Right atrium auricular region (tissue), 2 donors: ENCODE measurements at regions not wholly inside any gene's neighbourhood (a gene's known extent, or its start where the extent isn't known, plus 50 kb on each side); places are given as distances from the start of the nearest gene placed in this dataset.

Source experiments
- DNase-seq: peaks from one replicate; pipeline ENCODE4 v3.0.0-alpha.2; 2019; ENCODE audit warnings: low spot score
- H3K27ac ChIP-seq, 2 donors: fragments of 200-600 bp; sonication (generic); 1 replicate in 1 of 2; 2 replicates in 1 of 2; pipeline ENCODE4 v1.5.1; 2016 to 2019
- H3K27me3 ChIP-seq, 2 donors: fragments of 200-600 bp; sonication (generic); one replicate each; pipeline versions ENCODE4 v1.5.1 to v1.6.0; 2017 to 2019
- H3K36me3 ChIP-seq: fragments of 200-600 bp; sonication (generic); one replicate; pipeline ENCODE4 v1.5.1; 2016
- H3K4me1 ChIP-seq, 2 donors: fragments of 200-600 bp; sonication (generic); one replicate each; pipeline versions ENCODE4 v1.5.1 to v1.6.0; 2017 to 2019
- H3K4me3 ChIP-seq, 2 donors: fragments of 200-600 bp; sonication (generic); 1 replicate in 1 of 2; 2 replicates in 1 of 2; pipeline ENCODE4 v1.5.1; 2017 to 2019; ENCODE audit warnings: mild to moderate bottlenecking in 1 of 2, moderate library complexity in 1 of 2
- H3K9me3 ChIP-seq, 2 donors: fragments of 200-600 bp; sonication (generic); one replicate each; pipeline ENCODE4 v1.5.1; 2019
- TF ChIP-seq, protein P1 (sequence below), 2 donors: fragments of 200-600 bp; sonication (generic); IDR thresholded peaks; one replicate each; pipeline ENCODE4 v1.5.1; 2019; ENCODE audit warnings: antibody characterized with exemption in 2 of 2

GRCh38 chr11:20259506-20259905 is 99.2 kb upstream of the DBX1 start:
- no peak overlapping the region for H3K4me3 ChIP-seq
- TF ChIP-seq, protein P1, sequence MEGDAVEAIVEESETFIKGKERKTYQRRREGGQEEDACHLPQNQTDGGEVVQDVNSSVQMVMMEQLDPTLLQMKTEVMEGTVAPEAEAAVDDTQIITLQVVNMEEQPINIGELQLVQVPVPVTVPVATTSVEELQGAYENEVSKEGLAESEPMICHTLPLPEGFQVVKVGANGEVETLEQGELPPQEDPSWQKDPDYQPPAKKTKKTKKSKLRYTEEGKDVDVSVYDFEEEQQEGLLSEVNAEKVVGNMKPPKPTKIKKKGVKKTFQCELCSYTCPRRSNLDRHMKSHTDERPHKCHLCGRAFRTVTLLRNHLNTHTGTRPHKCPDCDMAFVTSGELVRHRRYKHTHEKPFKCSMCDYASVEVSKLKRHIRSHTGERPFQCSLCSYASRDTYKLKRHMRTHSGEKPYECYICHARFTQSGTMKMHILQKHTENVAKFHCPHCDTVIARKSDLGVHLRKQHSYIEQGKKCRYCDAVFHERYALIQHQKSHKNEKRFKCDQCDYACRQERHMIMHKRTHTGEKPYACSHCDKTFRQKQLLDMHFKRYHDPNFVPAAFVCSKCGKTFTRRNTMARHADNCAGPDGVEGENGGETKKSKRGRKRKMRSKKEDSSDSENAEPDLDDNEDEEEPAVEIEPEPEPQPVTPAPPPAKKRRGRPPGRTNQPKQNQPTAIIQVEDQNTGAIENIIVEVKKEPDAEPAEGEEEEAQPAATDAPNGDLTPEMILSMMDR (IDR thresholded peaks at IDR 0.05), result no peak

GRCh38 chr11:20258376-20258895 is 98.2 kb upstream of the DBX1 start:
- H3K4me3 ChIP-seq, result no peak overlapping the region
- H3K27me3 ChIP-seq, result peaks cover 0 to 6% of the 10 kb centered on the region in 2 donors
- H3K9me3 ChIP-seq, result no peaks in the 10 kb centered on the region
- H3K4me1 ChIP-seq, result no peaks in the 10 kb centered on the region
- no peaks in the 10 kb centered on the region for H3K36me3 ChIP-seq
- TF ChIP-seq, protein P1 (IDR thresholded peaks at IDR 0.05), result no peak
- H3K27ac ChIP-seq, result no peak overlapping the region
- no peak for DNase-seq

More at GRCh38 chr11:20259506-20259905, 99.2 kb upstream of the DBX1 start:
- Histone ChIP-seq H3K9me3 (no peaks in the 10 kb centered on the region), H3K36me3 (no peaks in the 10 kb centered on the region), H3K4me1 (no peaks in the 10 kb centered on the region), H3K27ac (no peak overlapping the region), H3K27me3 (peaks cover 0 to 6% of the 10 kb centered on the region in 2 donors)
- no peak for DNase-seq

DNA sequence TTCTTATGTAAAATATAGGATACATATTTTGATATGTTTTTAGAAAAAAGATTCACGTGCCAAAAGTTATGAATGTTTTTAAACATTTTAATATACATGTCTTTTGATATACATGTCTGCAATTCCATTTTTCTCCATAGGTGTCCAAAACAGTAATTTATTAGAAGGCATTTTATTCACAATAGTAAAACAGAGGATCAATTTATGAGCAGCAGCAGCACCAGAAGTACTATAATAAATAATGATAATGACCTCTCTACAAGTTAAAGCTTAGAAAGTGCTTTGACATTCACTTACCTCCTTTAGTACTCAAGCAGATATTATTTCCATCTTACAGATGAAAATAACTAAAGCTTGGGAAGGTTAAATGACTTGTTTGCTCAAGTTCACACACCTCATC is 96.7 kb upstream of the DBX1 start:
- TF ChIP-seq, protein P1 (IDR thresholded peaks at IDR 0.05), result no peak
- H3K4me3 ChIP-seq, result no peak overlapping the region
- no peaks in the 10 kb centered on the region for H3K4me1 ChIP-seq
- H3K27ac ChIP-seq, result no peak overlapping the region
- no peaks in the 10 kb centered on the region for H3K36me3 ChIP-seq
- H3K27me3 ChIP-seq, result peaks cover 0 to 6% of the 10 kb centered on the region in 2 donors
- H3K9me3 ChIP-seq, result no peaks in the 10 kb centered on the region
- DNase-seq, result no peak

DNA sequence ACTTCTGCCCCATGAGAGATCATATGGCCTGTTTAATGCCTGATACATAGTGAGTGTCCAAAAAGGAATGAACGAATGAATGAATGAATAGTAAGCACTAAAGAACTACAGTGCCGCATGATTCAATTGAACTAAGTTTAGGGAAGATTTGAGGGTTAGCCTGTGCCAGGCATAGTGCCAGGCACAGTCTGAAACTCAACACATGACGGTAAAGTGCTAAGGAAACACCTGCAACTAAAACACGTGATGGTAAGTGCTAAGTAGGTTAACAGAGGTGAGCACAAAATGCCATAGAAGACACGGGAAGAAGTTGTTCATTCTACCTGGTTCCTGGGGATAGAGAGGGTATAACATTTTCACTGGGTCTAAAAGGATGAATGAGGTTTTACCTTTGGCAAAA is 93.5 kb upstream of the DBX1 start:
- Histone ChIP-seq H3K27me3 (no peaks in the 10 kb centered on the region), H3K4me3 (no peak overlapping the region), H3K9me3 (no peaks in the 10 kb centered on the region), H3K27ac (no peak overlapping the region), H3K4me1 (no peaks in the 10 kb centered on the region), H3K36me3 (no peaks in the 10 kb centered on the region)
- TF ChIP-seq, protein P1 (IDR thresholded peaks at IDR 0.05), result no peak
- DNase-seq, result no peak

- no peaks in the 10 kb centered on the region for H3K4me1 ChIP-seq
- no peaks in the 10 kb centered on the region for H3K9me3 ChIP-seq
- no peaks in the 10 kb centered on the region for H3K27me3 ChIP-seq
- no peak for DNase-seq
- no peak overlapping the region for H3K4me3 ChIP-seq
- TF ChIP-seq, protein P1 (IDR thresholded peaks at IDR 0.05), result no peak
- no peak overlapping the region for H3K27ac ChIP-seq
- H3K36me3 ChIP-seq, result no peaks in the 10 kb centered on the region
Measured at GRCh38 chr11:20251496-20251895, 91.2 kb upstream of the DBX1 start.

DNA sequence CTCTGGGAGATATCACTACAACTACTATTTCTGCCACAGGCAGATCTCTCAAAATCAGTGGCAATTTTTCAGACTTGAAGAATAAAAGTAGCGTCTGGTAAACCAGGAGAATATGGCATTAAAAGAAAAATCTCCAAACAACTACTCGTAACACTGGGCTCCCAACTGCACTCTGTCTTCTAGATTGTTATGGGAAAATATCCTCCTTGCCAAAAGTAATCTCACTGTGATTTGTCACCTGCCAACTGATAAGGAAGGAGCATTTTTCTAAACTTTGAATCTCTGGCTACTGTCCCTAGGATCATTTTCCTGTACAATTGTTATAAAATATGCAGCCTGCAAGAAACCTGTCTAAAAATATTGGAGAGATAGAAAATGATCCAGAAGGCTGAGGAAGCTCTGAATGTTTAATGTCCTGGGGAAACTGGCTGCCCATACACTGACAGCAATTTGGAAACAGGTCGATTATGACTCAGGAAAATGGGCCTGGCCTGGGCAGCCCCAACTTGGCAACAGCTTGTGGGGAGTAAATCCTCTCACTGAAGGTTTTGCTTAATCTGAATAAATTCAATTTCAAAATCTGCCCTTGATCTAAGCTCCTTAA is 90.5 kb upstream of the DBX1 start:
- H3K9me3 ChIP-seq, result no peaks in the 10 kb centered on the region
- no peak overlapping the region for H3K4me3 ChIP-seq
- H3K27ac ChIP-seq, result no peak overlapping the region
- no peaks in the 10 kb centered on the region for H3K27me3 ChIP-seq
- DNase-seq, result no peak
- TF ChIP-seq, protein P1 (IDR thresholded peaks at IDR 0.05), result no peak
- no peaks in the 10 kb centered on the region for H3K36me3 ChIP-seq
- no peaks in the 10 kb centered on the region for H3K4me1 ChIP-seq
